ENCODE measurements at regions not wholly inside any gene's neighbourhood (a gene's known extent, or its start where the extent isn't known, plus 50 kb on each side); places are given as distances from the start of the nearest gene placed in this dataset.

GRCh38 chr7:57343901-57344622 lies 105.9 kb upstream of the ZNF716 start:
- Mint-ChIP-seq H3K36me3 (ENCODE audit: low read depth) (peaks cover 9% of the 10 kb centered on the region), H3K27me3 (no peaks in the 10 kb centered on the region), H3K27ac (no peak overlapping the region), H3K4me1 (ENCODE audit: low read depth) (no peaks in the 10 kb centered on the region), H3K4me3 (no peak overlapping the region), H3K9me3 (peaks cover 14% of the 10 kb centered on the region)
- Histone ChIP-seq H3K4me1 (ENCODE audit: insufficient read depth, low read length) (no peaks in the 10 kb centered on the region), H3K27me3 (ENCODE audit: control insufficient read depth in 1 of 2, insufficient read depth in 2 of 2, low read length in 2 of 2) (no peaks in the 10 kb centered on the region), H3K9me3 (ENCODE audit: control insufficient read depth in 1 of 2, insufficient read depth in 1 of 2, low read length in 2 of 2) (peaks cover 12 to 82% of the 10 kb centered on the region in 2 experiments), H3K36me3 (ENCODE audit: insufficient read depth, low read length) (no peaks in the 10 kb centered on the region), H3K4me3 (ENCODE audit: low read length) (no peak overlapping the region), H3K27ac (ENCODE audit: low read depth in 1 of 2, low read length in 2 of 2) (no peak overlapping the region)
- ATAC-seq (ENCODE audit: poor library complexity) (no peak), DNase-seq (no peak)
- ChIA-PET CTCF (no interaction called here), POLR2A (no interaction called here)
- TF ChIP-seq CTCF (IDR thresholded peaks at IDR 0.05), result no peak
- intact Hi-C loops (cut with DNase I, micrococcal nuclease), result no loop called here

- H3K9me3 ChIP-seq (ENCODE audit: control insufficient read depth in 1 of 2, insufficient read depth in 1 of 2, low read length in 2 of 2), result peaks cover 12 to 80% of the 10 kb centered on the region in 2 experiments
- intact Hi-C loops (cut with DNase I, micrococcal nuclease), result no loop called here
- no peak for TF ChIP-seq CTCF (IDR thresholded peaks at IDR 0.05)
- POLR2A ChIA-PET, result no interaction called here
- Mint-ChIP-seq H3K27me3 (no peaks in the 10 kb centered on the region), H3K9me3 (peaks cover 17% of the 10 kb centered on the region), H3K4me3 (no peak overlapping the region), H3K4me1 (ENCODE audit: low read depth) (no peaks in the 10 kb centered on the region), H3K36me3 (ENCODE audit: low read depth) (peaks cover 9% of the 10 kb centered on the region), H3K27ac (no peak overlapping the region)
- H3K27me3 ChIP-seq (ENCODE audit: control insufficient read depth in 1 of 2, insufficient read depth in 2 of 2, low read length in 2 of 2), result no peaks in the 10 kb centered on the region
- no peak overlapping the region for H3K27ac ChIP-seq (ENCODE audit: low read depth in 1 of 2, low read length in 2 of 2)
- no peak overlapping the region for H3K4me3 ChIP-seq (ENCODE audit: low read length)
- DNase-seq (no peak), ATAC-seq (ENCODE audit: poor library complexity) (no peak)
- CTCF ChIA-PET, result no interaction called here
- H3K4me1 ChIP-seq (ENCODE audit: insufficient read depth, low read length), result no peaks in the 10 kb centered on the region
- H3K36me3 ChIP-seq (ENCODE audit: insufficient read depth, low read length), result no peaks in the 10 kb centered on the region
Observed at GRCh38 chr7:57344957-57345356, 105.0 kb upstream of the ZNF716 start.

- POLR2A ChIA-PET, result no interaction called here
- Mint-ChIP-seq H3K9me3 (peaks cover 16% of the 10 kb centered on the region), H3K36me3 (ENCODE audit: low read depth) (peaks cover 9% of the 10 kb centered on the region), H3K27ac (no peak overlapping the region), H3K4me3 (no peak overlapping the region), H3K4me1 (ENCODE audit: low read depth) (no peaks in the 10 kb centered on the region), H3K27me3 (no peaks in the 10 kb centered on the region)
- Histone ChIP-seq H3K27ac (ENCODE audit: low read depth in 1 of 2, low read length in 2 of 2) (no peak overlapping the region), H3K27me3 (ENCODE audit: control insufficient read depth in 1 of 2, insufficient read depth in 2 of 2, low read length in 2 of 2) (no peaks in the 10 kb centered on the region), H3K9me3 (ENCODE audit: control insufficient read depth in 1 of 2, insufficient read depth in 1 of 2, low read length in 2 of 2) (peaks cover 4 to 86% of the 10 kb centered on the region in 2 experiments), H3K36me3 (ENCODE audit: insufficient read depth, low read length) (no peaks in the 10 kb centered on the region), H3K4me1 (ENCODE audit: insufficient read depth, low read length) (no peaks in the 10 kb centered on the region), H3K4me3 (ENCODE audit: low read length) (no peak overlapping the region)
- DNase-seq (no peak), ATAC-seq (ENCODE audit: poor library complexity) (no peak)
- CTCF ChIA-PET, result no interaction called here
- intact Hi-C loops (cut with DNase I, micrococcal nuclease), result no loop called here
- no peak for TF ChIP-seq CTCF (IDR thresholded peaks at IDR 0.05)
Observed at GRCh38 chr7:57348646-57349269, 101.2 kb upstream of the ZNF716 start.

Measured in CD4-positive, alpha-beta T cell (primary cell).